Brain pericyte (primary cell): ENCODE measurements at regions not wholly inside any gene's neighbourhood (a gene's known extent, or its start where the extent isn't known, plus 50 kb on each side); places are given as distances from the start of the nearest gene placed in this dataset.

Source experiments
- DNase-seq: peaks from one replicate; pipeline ENCODE4 v3.0.0-alpha.2; 2012; ENCODE audit warnings: low read depth, low spot score

GRCh38 chr7:41135511-41135910, 567.4 kb downstream of the INHBA start:
- DNase-seq = no peak

- no peak for DNase-seq
These were observed 568.3 kb downstream of the INHBA start for GRCh38 chr7:41134300-41135255.

- DNase-seq = no peak
These were observed 569.1 kb downstream of the INHBA start for GRCh38 chr7:41133690-41134299.

GRCh38 chr7:41131956-41132355, 570.9 kb downstream of the INHBA start:
- no peak for DNase-seq

- no peak for DNase-seq
These were observed 572.2 kb downstream of the INHBA start for GRCh38 chr7:41130561-41131236.

- DNase-seq = no peak
These were observed 572.8 kb downstream of the INHBA start for GRCh38 chr7:41130086-41130485.

GRCh38 chr7:41125343-41125742, 577.5 kb downstream of the INHBA start:
- no peak for DNase-seq

GRCh38 chr7:41122256-41122987, 580.5 kb downstream of the INHBA start:
- no peak for DNase-seq

GRCh38 chr7:41121228-41121627, 581.7 kb downstream of the INHBA start:
- no peak for DNase-seq

GRCh38 chr7:41118486-41118885, 584.4 kb downstream of the INHBA start:
- DNase-seq = no peak

- DNase-seq = no peak
These were observed 585.5 kb downstream of the INHBA start for GRCh38 chr7:41117431-41117830.

GRCh38 chr7:41116817-41117216, 586.1 kb downstream of the INHBA start:
- DNase-seq = no peak

- no peak for DNase-seq
These were observed 586.6 kb downstream of the INHBA start for GRCh38 chr7:41116337-41116736.

- no peak for DNase-seq
These were observed 588.2 kb downstream of the INHBA start for GRCh38 chr7:41114691-41115090.

- no peak for DNase-seq
These were observed 588.8 kb downstream of the INHBA start for GRCh38 chr7:41114131-41114530.

- no peak for DNase-seq
These were observed 589.2 kb downstream of the INHBA start for GRCh38 chr7:41113719-41114118.

- DNase-seq = no peak
These were observed 592.7 kb downstream of the INHBA start for GRCh38 chr7:41110186-41110585.

GRCh38 chr7:41108821-41109220, 594.1 kb downstream of the INHBA start:
- no peak for DNase-seq

GRCh38 chr7:41107938-41108448, 594.9 kb downstream of the INHBA start:
- no peak for DNase-seq

GRCh38 chr7:41107330-41107937, 595.5 kb downstream of the INHBA start:
- DNase-seq = no peak

- no peak for DNase-seq
These were observed 598.3 kb downstream of the INHBA start for GRCh38 chr7:41104631-41105030.
